ENCODE measurements at regions not wholly inside any gene's neighbourhood (a gene's known extent, or its start where the extent isn't known, plus 50 kb on each side); places are given as distances from the start of the nearest gene placed in this dataset.
A peak's percentile ranks its signal among the peaks of the same experiment; 100 is the strongest.

DNA sequence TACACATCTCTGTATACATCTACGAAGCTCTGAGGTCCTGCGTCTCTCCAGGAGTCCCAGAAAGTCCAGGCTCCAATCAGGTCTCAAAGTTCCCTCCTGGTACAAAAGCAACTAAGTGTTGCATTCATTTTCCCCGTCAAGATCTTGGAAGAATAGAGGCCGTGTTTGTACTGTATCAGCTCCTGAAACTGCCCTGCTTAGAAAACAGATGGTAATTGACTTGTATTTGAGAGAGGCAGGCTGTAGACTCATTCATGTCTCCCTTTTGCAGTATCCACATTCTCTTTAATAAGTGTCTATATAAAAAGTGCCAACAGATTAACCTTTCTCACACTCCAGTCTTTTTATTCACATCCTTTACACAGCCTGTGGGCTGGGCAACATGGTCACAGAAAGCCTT is 91.7 kb downstream of the HPGD start:
- H3K9me3 ChIP-seq = no peaks in the 10 kb centered on the region
- H3K4me1 ChIP-seq = no peaks in the 10 kb centered on the region
- no peak for DNase-seq (ENCODE audit: low spot score in 2 of 2)
- 51 to 55% methylated on average over 4 of the region's 4 CpGs for WGBS, 2 donors
- H3K27ac ChIP-seq = no peak overlapping the region
- no peaks in the 10 kb centered on the region for H3K36me3 ChIP-seq
- no peak overlapping the region for H3K4me3 ChIP-seq
- TF ChIP-seq, protein P1, sequence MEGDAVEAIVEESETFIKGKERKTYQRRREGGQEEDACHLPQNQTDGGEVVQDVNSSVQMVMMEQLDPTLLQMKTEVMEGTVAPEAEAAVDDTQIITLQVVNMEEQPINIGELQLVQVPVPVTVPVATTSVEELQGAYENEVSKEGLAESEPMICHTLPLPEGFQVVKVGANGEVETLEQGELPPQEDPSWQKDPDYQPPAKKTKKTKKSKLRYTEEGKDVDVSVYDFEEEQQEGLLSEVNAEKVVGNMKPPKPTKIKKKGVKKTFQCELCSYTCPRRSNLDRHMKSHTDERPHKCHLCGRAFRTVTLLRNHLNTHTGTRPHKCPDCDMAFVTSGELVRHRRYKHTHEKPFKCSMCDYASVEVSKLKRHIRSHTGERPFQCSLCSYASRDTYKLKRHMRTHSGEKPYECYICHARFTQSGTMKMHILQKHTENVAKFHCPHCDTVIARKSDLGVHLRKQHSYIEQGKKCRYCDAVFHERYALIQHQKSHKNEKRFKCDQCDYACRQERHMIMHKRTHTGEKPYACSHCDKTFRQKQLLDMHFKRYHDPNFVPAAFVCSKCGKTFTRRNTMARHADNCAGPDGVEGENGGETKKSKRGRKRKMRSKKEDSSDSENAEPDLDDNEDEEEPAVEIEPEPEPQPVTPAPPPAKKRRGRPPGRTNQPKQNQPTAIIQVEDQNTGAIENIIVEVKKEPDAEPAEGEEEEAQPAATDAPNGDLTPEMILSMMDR (IDR thresholded peaks at IDR 0.05) = no peak
- no peak for TF ChIP-seq EP300 (IDR thresholded peaks at IDR 0.05)
- H3K27me3 ChIP-seq = no peaks in the 10 kb centered on the region

DNA sequence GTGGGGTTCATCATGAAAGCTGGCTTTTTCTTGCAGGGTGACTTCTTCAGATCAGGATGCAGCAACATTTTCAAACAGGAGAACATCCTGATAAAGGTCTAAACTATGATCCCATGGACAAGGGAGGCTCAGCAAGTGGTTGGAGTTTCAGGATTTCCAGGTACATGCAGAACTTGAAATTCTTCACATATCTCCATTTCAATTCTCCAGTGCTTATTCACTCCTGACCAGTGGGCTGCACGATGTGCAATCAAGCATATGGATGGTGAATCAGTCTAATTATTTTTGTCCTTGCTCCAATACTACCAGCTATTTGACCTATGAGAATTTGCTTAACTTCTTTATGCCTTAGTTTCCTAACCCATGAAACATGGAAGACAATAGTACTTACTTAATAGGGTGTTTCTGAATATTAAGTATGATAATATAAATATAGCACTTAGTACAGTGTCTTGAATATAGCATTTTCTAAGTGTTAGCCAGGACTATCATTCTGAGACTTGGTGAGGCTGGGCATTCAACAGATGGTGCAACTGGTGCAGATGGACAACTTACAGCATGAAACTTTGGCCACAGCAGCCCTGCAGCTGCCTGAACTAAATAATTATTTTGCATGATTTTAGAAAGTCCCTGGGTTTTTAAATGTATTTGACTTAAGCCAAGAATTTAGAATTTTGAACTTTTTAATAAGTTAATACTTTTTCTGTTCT is 92.4 kb downstream of the HPGD start:
- Histone ChIP-seq H3K4me1 (no peaks in the 10 kb centered on the region), H3K27me3 (no peaks in the 10 kb centered on the region), H3K36me3 (no peaks in the 10 kb centered on the region), H3K27ac (no peak overlapping the region), H3K4me3 (no peak overlapping the region), H3K9me3 (no peaks in the 10 kb centered on the region)
- WGBS, 2 donors = 76 to 88% methylated on average over 1 of the region's 1 CpG
- no peak for DNase-seq (ENCODE audit: low spot score in 2 of 2)
- TF ChIP-seq, protein P1 (IDR thresholded peaks at IDR 0.05) = no peak
- TF ChIP-seq POLR2A (IDR thresholded peaks at IDR 0.05) (no peak), EP300 (IDR thresholded peaks at IDR 0.05) (no peak)

DNA sequence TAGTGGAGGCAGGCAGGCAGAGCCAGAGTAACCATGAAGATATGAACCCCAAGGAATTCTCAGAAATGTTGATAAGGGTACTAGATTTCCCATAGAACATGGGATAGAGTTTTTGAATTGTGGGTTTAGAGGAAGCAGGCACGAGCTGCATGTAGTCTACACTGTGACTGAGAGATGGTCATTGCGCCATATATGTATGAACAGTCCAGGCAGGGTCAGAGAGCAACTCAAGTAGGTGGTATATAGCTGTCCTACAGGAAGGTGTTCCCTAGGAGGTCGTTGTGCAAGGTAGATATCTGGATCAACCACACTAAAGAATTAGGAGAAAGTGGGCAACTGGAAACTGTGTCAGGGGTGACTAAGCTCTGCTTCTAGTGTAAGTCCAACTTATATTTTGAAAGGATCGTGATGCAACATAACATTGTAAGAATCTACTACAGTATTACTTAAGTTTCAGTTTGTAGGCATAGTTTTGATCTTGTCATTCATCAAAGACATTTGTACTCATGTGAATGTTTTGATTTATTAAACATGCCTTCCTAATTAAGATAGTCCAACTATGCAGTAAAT is 94.6 kb downstream of the HPGD start:
- H3K27ac ChIP-seq = no peak overlapping the region
- TF ChIP-seq POLR2A (IDR thresholded peaks at IDR 0.05) = no peak
- TF ChIP-seq EP300 (IDR thresholded peaks at IDR 0.05) = no peak
- TF ChIP-seq, protein P1 (IDR thresholded peaks at IDR 0.05) = no peak
- H3K4me1 ChIP-seq = peaks cover 0 to 15% (median 4%) of the 10 kb centered on the region in 4 donors
- 82 to 92% methylated on average over 4 of the region's 4 CpGs for WGBS, 2 donors
- no peak overlapping the region for H3K4me3 ChIP-seq
- H3K27me3 ChIP-seq = no peaks in the 10 kb centered on the region
- no peak for DNase-seq (ENCODE audit: low spot score in 2 of 2)
- no peaks in the 10 kb centered on the region for H3K36me3 ChIP-seq
- H3K9me3 ChIP-seq = no peaks in the 10 kb centered on the region

DNA sequence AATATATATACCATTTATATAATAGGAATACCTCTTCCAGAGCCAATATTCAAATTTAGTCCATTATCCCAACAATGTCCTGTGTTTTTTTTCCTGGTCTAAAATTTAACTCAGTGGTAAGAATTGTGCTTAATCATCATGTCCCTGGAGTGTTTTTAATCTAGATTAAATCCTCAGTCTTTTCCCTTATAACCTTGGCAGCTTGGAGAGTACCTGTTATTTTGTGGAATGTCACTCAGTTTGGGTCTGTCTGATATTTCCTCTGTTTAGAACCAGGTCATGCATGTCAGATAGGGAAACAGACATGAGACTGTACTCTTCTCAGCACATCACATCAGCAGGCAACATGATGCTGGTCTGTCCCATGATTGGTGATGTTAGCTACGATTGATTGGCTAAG is 96.6 kb downstream of the HPGD start:
- Histone ChIP-seq H3K27ac (no peak overlapping the region), H3K36me3 (no peaks in the 10 kb centered on the region), H3K4me1 (peaks cover 0 to 15% (median 4%) of the 10 kb centered on the region in 4 donors), H3K9me3 (no peaks in the 10 kb centered on the region), H3K4me3 (no peak overlapping the region), H3K27me3 (no peaks in the 10 kb centered on the region)
- TF ChIP-seq EP300 (IDR thresholded peaks at IDR 0.05) (no peak), POLR2A (IDR thresholded peaks at IDR 0.05) (no peak)
- TF ChIP-seq, protein P1 (IDR thresholded peaks at IDR 0.05) = no peak
- no peak for DNase-seq (ENCODE audit: low spot score in 2 of 2)
- WGBS, 2 donors = 92 to 96% methylated on average over 1 of the region's 1 CpG

DNA sequence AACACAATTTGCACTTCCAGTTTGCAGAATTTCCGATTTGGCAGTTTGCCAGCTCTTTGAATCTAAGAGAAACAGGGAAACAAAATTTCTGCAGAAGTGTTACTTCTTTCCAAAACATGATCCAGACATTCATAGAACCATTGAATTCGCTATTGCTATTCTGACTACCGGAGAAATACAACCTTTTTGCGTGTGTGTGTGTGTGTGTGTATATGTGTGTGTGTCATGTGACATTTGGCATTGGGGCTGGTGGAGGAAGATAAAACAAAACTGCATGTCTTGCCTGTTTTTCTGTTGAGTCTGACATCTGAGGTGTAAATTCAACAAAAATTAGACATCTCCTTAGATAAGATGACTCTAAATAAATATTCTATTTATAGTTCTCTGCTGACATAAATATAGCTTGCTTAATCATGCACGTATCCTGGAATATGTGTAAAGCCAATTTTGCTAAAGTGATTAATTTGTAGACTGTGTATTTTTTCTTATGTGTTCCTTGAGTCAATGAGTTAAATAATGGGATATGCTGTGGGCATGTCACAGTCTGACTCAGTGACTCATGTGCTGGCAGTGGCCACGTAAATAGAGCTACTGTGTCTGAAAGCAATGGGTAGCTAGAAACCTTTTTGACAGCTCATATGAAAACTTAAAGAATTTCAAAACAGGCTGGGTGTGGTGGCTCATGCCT is 98.9 kb downstream of the HPGD start:
- Histone ChIP-seq H3K36me3 (no peaks in the 10 kb centered on the region), H3K4me1 (peaks cover 0 to 15% (median 4%) of the 10 kb centered on the region in 4 donors), H3K27me3 (no peaks in the 10 kb centered on the region), H3K4me3 (no peak overlapping the region), H3K9me3 (no peaks in the 10 kb centered on the region), H3K27ac (no peak overlapping the region)
- TF ChIP-seq POLR2A (IDR thresholded peaks at IDR 0.05) = no peak
- TF ChIP-seq, protein P1 (IDR thresholded peaks at IDR 0.05) = no peak
- no peak for TF ChIP-seq EP300 (IDR thresholded peaks at IDR 0.05)
- DNase-seq (ENCODE audit: low spot score in 2 of 2) = peak in 1 of 2 donors; percentile 61
- WGBS, 2 donors = 18 to 23% methylated on average over 6 of the region's 6 CpGs

All from tibial nerve (tissue), 4 donors.